HUES48 (cell line): ENCODE measurements at regions not wholly inside any gene's neighbourhood (a gene's known extent, or its start where the extent isn't known, plus 50 kb on each side); places are given as distances from the start of the nearest gene placed in this dataset.

Experiments used
- H3K27ac ChIP-seq: one replicate; pipeline ENCODE4 v1.7.0; 2013; ENCODE audit warnings: low read depth, low read length, inconsistent platforms
- H3K27me3 ChIP-seq: 2 replicates; pipeline ENCODE4 v1.6.1; 2013; ENCODE audit warnings: mild to moderate bottlenecking, low read length; ENCODE audit not compliant: control insufficient read depth, insufficient read depth
- H3K36me3 ChIP-seq: 2 replicates; pipeline ENCODE4 v1.6.1; 2013; ENCODE audit warnings: low read length; ENCODE audit not compliant: control insufficient read depth, insufficient read depth
- H3K4me1 ChIP-seq: 2 replicates; pipeline ENCODE4 v1.6.1; 2013; ENCODE audit warnings: mild to moderate bottlenecking, low read length; ENCODE audit not compliant: control insufficient read depth, insufficient read depth
- H3K4me3 ChIP-seq: 2 replicates; pipeline ENCODE4 v1.5.1; 2013; ENCODE audit warnings: mild to moderate bottlenecking, low read depth, low read length
- H3K9ac ChIP-seq: 2 replicates; pipeline ENCODE4 v1.6.1; 2013; ENCODE audit warnings: mild to moderate bottlenecking, low read depth, low read length, moderate library complexity
- H3K9me3 ChIP-seq: 2 replicates; pipeline ENCODE4 v1.6.1; 2013; ENCODE audit warnings: low read length; ENCODE audit not compliant: control insufficient read depth, insufficient read depth

GRCh38 chr11:119904531-119905035 is 175.6 kb upstream of the NECTIN1 start:
- no peaks in the 10 kb centered on the region for H3K9me3 ChIP-seq
- H3K4me3 ChIP-seq: no peak overlapping the region
- no peaks in the 10 kb centered on the region for H3K27me3 ChIP-seq
- H3K4me1 ChIP-seq: peaks cover 16% of the 10 kb centered on the region
- no peak overlapping the region for H3K27ac ChIP-seq
- H3K36me3 ChIP-seq: no peaks in the 10 kb centered on the region
- H3K9ac ChIP-seq: no peak overlapping the region

GRCh38 chr11:119903821-119904220 is 174.8 kb upstream of the NECTIN1 start:
- no peaks in the 10 kb centered on the region for H3K9me3 ChIP-seq
- H3K27me3 ChIP-seq: no peaks in the 10 kb centered on the region
- no peak overlapping the region for H3K27ac ChIP-seq
- H3K9ac ChIP-seq: no peak overlapping the region
- H3K36me3 ChIP-seq: no peaks in the 10 kb centered on the region
- H3K4me3 ChIP-seq: no peak overlapping the region
- peaks cover 16% of the 10 kb centered on the region for H3K4me1 ChIP-seq

- H3K27ac ChIP-seq: no peak overlapping the region
Measured at GRCh38 chr11:119903389-119903788, 174.4 kb upstream of the NECTIN1 start.

GRCh38 chr11:119902656-119903231 is 173.7 kb upstream of the NECTIN1 start:
- H3K9me3 ChIP-seq: no peaks in the 10 kb centered on the region
- no peak overlapping the region for H3K4me3 ChIP-seq
- H3K36me3 ChIP-seq: no peaks in the 10 kb centered on the region
- H3K27me3 ChIP-seq: no peaks in the 10 kb centered on the region
- no peak overlapping the region for H3K27ac ChIP-seq
- no peak overlapping the region for H3K9ac ChIP-seq
- H3K4me1 ChIP-seq: peaks cover 10% of the 10 kb centered on the region

More at GRCh38 chr11:119903389-119903788, 174.4 kb upstream of the NECTIN1 start:
- no peaks in the 10 kb centered on the region for H3K9me3 ChIP-seq
- no peak overlapping the region for H3K9ac ChIP-seq
- peaks cover 14% of the 10 kb centered on the region for H3K4me1 ChIP-seq
- H3K27me3 ChIP-seq: no peaks in the 10 kb centered on the region
- H3K36me3 ChIP-seq: no peaks in the 10 kb centered on the region
- H3K4me3 ChIP-seq: no peak overlapping the region

GRCh38 chr11:119901657-119902577 is 172.9 kb upstream of the NECTIN1 start:
- Histone ChIP-seq H3K27ac (no peak overlapping the region), H3K9ac (no peak overlapping the region), H3K36me3 (no peaks in the 10 kb centered on the region), H3K27me3 (no peaks in the 10 kb centered on the region), H3K4me1 (peaks cover 5% of the 10 kb centered on the region), H3K9me3 (no peaks in the 10 kb centered on the region), H3K4me3 (no peak overlapping the region)

- H3K4me1 ChIP-seq: peaks cover 5% of the 10 kb centered on the region
- H3K4me3 ChIP-seq: no peak overlapping the region
- H3K9me3 ChIP-seq: no peaks in the 10 kb centered on the region
- H3K27me3 ChIP-seq: no peaks in the 10 kb centered on the region; the same call in 1 of the 2 replicates
- H3K36me3 ChIP-seq: no peaks in the 10 kb centered on the region
- no peak overlapping the region for H3K9ac ChIP-seq
- H3K27ac ChIP-seq: no peak overlapping the region
Measured at GRCh38 chr11:119899997-119900396, 171.0 kb upstream of the NECTIN1 start.

GRCh38 chr11:119897576-119897975 is 168.6 kb upstream of the NECTIN1 start:
- Histone ChIP-seq H3K4me1 (peaks cover 5% of the 10 kb centered on the region), H3K9ac (no peak overlapping the region), H3K9me3 (no peaks in the 10 kb centered on the region), H3K27ac (no peak overlapping the region), H3K27me3 (no peaks in the 10 kb centered on the region; the same call in 1 of the 2 replicates), H3K4me3 (no peak overlapping the region), H3K36me3 (no peaks in the 10 kb centered on the region)

GRCh38 chr11:119897046-119897440 is 168.0 kb upstream of the NECTIN1 start:
- Histone ChIP-seq H3K27me3 (no peaks in the 10 kb centered on the region; the same call in 1 of the 2 replicates), H3K4me1 (peaks cover 5% of the 10 kb centered on the region), H3K36me3 (no peaks in the 10 kb centered on the region), H3K9ac (no peak overlapping the region), H3K27ac (no peak overlapping the region), H3K9me3 (no peaks in the 10 kb centered on the region), H3K4me3 (no peak overlapping the region)

- H3K9me3 ChIP-seq: no peaks in the 10 kb centered on the region
- no peak overlapping the region for H3K9ac ChIP-seq
- no peaks in the 10 kb centered on the region; the same call in 1 of the 2 replicates for H3K27me3 ChIP-seq
- no peaks in the 10 kb centered on the region for H3K36me3 ChIP-seq
- no peak overlapping the region for H3K27ac ChIP-seq
- peaks cover 5% of the 10 kb centered on the region for H3K4me1 ChIP-seq
- no peak overlapping the region for H3K4me3 ChIP-seq
Measured at GRCh38 chr11:119896387-119897045, 167.5 kb upstream of the NECTIN1 start.

GRCh38 chr11:119895981-119896380 is 167.0 kb upstream of the NECTIN1 start:
- H3K27me3 ChIP-seq: no peaks in the 10 kb centered on the region; the same call in 1 of the 2 replicates
- no peaks in the 10 kb centered on the region for H3K36me3 ChIP-seq
- H3K4me3 ChIP-seq: no peak overlapping the region
- H3K9ac ChIP-seq: no peak overlapping the region
- H3K27ac ChIP-seq: no peak overlapping the region
- H3K4me1 ChIP-seq: peaks cover 5% of the 10 kb centered on the region
- H3K9me3 ChIP-seq: no peaks in the 10 kb centered on the region
